ENCODE measurements at regions not wholly inside any gene's neighbourhood (a gene's known extent, or its start where the extent isn't known, plus 50 kb on each side); places are given as distances from the start of the nearest gene placed in this dataset.

DNA sequence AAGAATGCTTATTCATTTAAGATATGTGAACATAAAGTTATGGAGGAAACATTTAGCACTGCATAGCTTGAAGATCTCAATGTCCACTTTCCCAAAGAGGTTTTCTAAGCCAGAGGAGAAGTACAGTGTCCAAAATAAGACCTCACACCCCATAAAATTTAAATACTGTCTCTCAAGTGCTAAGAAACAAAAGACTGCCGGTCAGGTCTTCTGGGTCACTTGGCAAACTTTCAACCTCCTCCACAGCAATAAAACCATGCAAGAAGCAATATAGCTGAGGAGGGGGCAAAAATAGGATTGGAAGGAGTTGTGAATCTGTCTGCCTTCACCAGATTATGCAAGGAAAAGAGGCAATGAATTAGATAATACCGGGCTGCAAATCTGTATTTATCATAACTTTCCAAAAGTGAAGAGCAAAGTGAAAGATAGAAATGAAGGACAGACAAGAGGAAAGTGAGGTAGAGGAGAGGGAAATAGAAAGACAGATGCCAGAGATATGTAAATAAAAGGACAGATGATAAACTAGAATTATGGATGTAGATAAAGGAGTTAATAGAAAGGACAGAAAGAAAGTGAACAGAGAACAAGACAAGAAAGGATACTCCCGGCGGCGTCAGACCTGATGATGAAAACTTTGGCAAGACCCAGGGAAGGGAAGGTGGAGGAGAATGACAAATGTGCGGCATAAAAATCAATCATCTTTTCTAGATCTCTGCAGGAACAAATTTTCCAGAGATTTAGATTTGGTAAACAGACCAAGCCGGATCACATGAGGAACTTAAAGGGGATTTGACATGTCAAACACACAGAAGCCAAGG lies 152.7 kb upstream of the FAM241A start:
- no peaks in the 10 kb centered on the region for H3K4me1 Mint-ChIP-seq (ENCODE audit: low read depth)
- H3K4me3 Mint-ChIP-seq (ENCODE audit: low read depth), result no peak overlapping the region
- no peaks in the 10 kb centered on the region for H3K36me3 Mint-ChIP-seq (ENCODE audit: low read depth)
- H3K27ac Mint-ChIP-seq, result no peak overlapping the region
- no peak for DNase-seq (ENCODE audit: low spot score)
- H3K27me3 Mint-ChIP-seq (ENCODE audit: low read depth), result peaks cover 2% of the 10 kb centered on the region
- H3K9me3 Mint-ChIP-seq, result no peaks in the 10 kb centered on the region
- intact Hi-C loops (cut with micrococcal nuclease), result no loop called here

DNA sequence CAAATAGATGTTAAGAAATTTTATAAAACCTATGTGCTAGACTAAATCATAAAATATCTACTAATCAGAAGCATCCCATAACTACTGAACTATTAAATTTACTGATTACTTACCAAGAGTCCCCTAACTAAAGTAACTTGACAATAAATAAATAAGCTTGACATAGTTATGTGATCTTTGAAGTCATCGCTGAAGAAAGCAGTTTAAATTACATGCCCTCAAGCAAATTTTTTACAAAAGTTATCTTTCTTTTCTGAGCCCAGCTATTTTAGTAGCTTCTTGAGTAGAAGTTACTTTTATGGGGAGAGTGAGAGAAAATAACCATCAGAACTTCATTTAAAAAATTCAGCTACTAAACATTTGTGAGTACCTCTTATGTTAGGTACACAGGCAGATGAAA lies 150.9 kb upstream of the FAM241A start:
- DNase-seq (ENCODE audit: low spot score), result no peak
- H3K9me3 Mint-ChIP-seq, result no peaks in the 10 kb centered on the region
- H3K27me3 Mint-ChIP-seq (ENCODE audit: low read depth), result peaks cover 2% of the 10 kb centered on the region
- no peak overlapping the region for H3K4me3 Mint-ChIP-seq (ENCODE audit: low read depth)
- H3K27ac Mint-ChIP-seq, result no peak overlapping the region
- intact Hi-C loops (cut with micrococcal nuclease), result no loop called here
- no peaks in the 10 kb centered on the region for H3K4me1 Mint-ChIP-seq (ENCODE audit: low read depth)
- no peaks in the 10 kb centered on the region for H3K36me3 Mint-ChIP-seq (ENCODE audit: low read depth)

GRCh38 chr4:111997785-111998184 lies 147.5 kb upstream of the FAM241A start:
- Mint-ChIP-seq H3K9me3 (no peaks in the 10 kb centered on the region), H3K27ac (no peak overlapping the region), H3K4me1 (ENCODE audit: low read depth) (no peaks in the 10 kb centered on the region), H3K27me3 (ENCODE audit: low read depth) (peaks cover 2% of the 10 kb centered on the region), H3K36me3 (ENCODE audit: low read depth) (no peaks in the 10 kb centered on the region), H3K4me3 (ENCODE audit: low read depth) (no peak overlapping the region)
- intact Hi-C loops (cut with micrococcal nuclease), result no loop called here
- DNase-seq (ENCODE audit: low spot score), result no peak

DNA sequence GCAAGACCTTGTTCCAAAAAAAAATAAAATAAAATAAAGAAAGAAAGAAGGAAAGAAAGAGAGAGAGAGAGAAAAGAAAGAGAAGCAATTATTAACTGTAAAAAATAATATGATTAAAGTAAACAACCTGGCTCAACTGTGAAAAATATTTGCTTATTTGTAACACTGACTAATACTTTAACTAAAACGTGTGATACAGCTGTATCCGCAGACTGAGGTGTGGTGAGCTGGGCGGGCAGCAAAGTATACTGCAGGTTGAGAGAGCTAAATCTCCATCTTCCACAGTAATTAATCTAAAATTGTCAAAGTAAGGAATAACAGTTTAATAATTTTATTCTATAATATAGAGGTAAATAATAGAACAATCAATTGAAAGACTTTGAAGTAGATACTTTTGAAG lies 145.5 kb upstream of the FAM241A start:
- H3K27ac Mint-ChIP-seq, result no peak overlapping the region
- H3K4me3 Mint-ChIP-seq (ENCODE audit: low read depth), result no peak overlapping the region
- no peaks in the 10 kb centered on the region for H3K36me3 Mint-ChIP-seq (ENCODE audit: low read depth)
- no peaks in the 10 kb centered on the region for H3K9me3 Mint-ChIP-seq
- no peaks in the 10 kb centered on the region for H3K4me1 Mint-ChIP-seq (ENCODE audit: low read depth)
- H3K27me3 Mint-ChIP-seq (ENCODE audit: low read depth), result no peaks in the 10 kb centered on the region
- intact Hi-C loops (cut with micrococcal nuclease), result no loop called here
- no peak for DNase-seq (ENCODE audit: low spot score)

DNA sequence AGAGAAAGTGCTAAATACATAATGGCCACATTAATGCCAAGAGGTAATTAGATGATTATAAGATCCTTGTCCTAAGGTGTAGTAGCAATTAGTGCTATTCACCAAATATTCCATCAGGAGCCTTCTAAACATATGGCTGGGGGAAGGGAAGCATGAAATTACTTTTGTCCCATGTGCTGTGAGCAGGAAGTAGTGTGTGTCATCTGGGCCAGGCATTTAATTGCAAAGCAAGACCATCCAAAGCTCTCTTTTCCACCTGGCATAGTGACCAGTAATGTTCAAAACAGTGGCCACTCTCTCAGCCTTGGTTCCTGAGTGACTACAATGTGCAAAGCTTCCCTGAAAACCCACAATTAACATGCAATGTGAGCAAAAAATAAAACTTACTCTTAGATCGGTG lies 144.2 kb upstream of the FAM241A start:
- no peaks in the 10 kb centered on the region for H3K36me3 Mint-ChIP-seq (ENCODE audit: low read depth)
- H3K27me3 Mint-ChIP-seq (ENCODE audit: low read depth), result no peaks in the 10 kb centered on the region
- H3K27ac Mint-ChIP-seq, result no peak overlapping the region
- no peaks in the 10 kb centered on the region for H3K9me3 Mint-ChIP-seq
- intact Hi-C loops (cut with micrococcal nuclease), result no loop called here
- H3K4me3 Mint-ChIP-seq (ENCODE audit: low read depth), result no peak overlapping the region
- H3K4me1 Mint-ChIP-seq (ENCODE audit: low read depth), result no peaks in the 10 kb centered on the region
- DNase-seq (ENCODE audit: low spot score), result no peak

GRCh38 chr4:112002248-112002661 lies 143.0 kb upstream of the FAM241A start:
- H3K4me1 Mint-ChIP-seq (ENCODE audit: low read depth), result no peaks in the 10 kb centered on the region
- no peak overlapping the region for H3K27ac Mint-ChIP-seq
- no peaks in the 10 kb centered on the region for H3K27me3 Mint-ChIP-seq (ENCODE audit: low read depth)
- no peak for DNase-seq (ENCODE audit: low spot score)
- intact Hi-C loops (cut with micrococcal nuclease), result no loop called here
- no peaks in the 10 kb centered on the region for H3K9me3 Mint-ChIP-seq
- H3K4me3 Mint-ChIP-seq (ENCODE audit: low read depth), result no peak overlapping the region
- H3K36me3 Mint-ChIP-seq (ENCODE audit: low read depth), result no peaks in the 10 kb centered on the region

DNA sequence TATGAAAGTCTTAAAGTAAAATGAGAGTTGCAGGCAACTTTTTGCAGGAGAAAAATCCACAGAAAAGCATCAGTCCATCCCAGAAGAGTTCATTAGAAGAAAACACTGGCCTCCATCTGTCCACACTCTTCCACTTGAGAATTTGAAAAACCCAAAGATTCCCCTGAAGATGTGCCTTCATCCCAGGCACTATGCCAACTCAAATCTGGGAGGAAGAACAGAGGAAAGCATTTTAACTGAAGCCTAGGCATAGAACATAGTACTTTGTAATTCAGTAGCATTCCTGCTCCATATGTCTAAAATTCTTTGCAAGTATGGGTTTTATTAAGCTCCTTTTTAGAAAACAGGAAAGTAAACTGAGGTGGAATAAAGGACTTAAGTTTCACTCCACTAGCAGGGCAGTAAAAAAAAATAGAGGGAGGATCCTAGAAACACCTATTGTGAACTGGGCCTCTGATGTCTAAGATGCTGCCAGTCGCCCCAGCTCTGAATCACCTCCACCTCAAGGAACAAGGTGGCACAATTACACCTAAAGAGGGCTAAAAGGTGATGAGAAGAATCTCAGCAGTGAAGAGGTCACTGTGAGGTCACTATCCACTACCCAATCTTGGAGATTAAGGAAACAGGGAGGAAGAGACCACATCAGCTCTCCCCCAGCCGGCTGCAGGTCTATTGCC lies 141.9 kb upstream of the FAM241A start:
- Mint-ChIP-seq H3K4me3 (ENCODE audit: low read depth) (no peak overlapping the region), H3K27me3 (ENCODE audit: low read depth) (no peaks in the 10 kb centered on the region), H3K9me3 (no peaks in the 10 kb centered on the region), H3K36me3 (ENCODE audit: low read depth) (no peaks in the 10 kb centered on the region), H3K4me1 (ENCODE audit: low read depth) (no peaks in the 10 kb centered on the region), H3K27ac (no peak overlapping the region)
- intact Hi-C loops (cut with micrococcal nuclease), result no loop called here
- DNase-seq (ENCODE audit: low spot score), result no peak

- Mint-ChIP-seq H3K36me3 (ENCODE audit: low read depth) (no peaks in the 10 kb centered on the region), H3K27ac (no peak overlapping the region), H3K4me1 (ENCODE audit: low read depth) (no peaks in the 10 kb centered on the region), H3K27me3 (ENCODE audit: low read depth) (no peaks in the 10 kb centered on the region), H3K4me3 (ENCODE audit: low read depth) (no peak overlapping the region), H3K9me3 (no peaks in the 10 kb centered on the region)
- intact Hi-C loops (cut with micrococcal nuclease), result no loop called here
- DNase-seq (ENCODE audit: low spot score), result no peak
Measured at GRCh38 chr4:112005027-112005426, 140.2 kb upstream of the FAM241A start.

- intact Hi-C loops (cut with micrococcal nuclease), result no loop called here
- no peak overlapping the region for H3K27ac Mint-ChIP-seq
- no peaks in the 10 kb centered on the region for H3K4me1 Mint-ChIP-seq (ENCODE audit: low read depth)
- H3K27me3 Mint-ChIP-seq (ENCODE audit: low read depth), result no peaks in the 10 kb centered on the region
- DNase-seq (ENCODE audit: low spot score), result no peak
- no peaks in the 10 kb centered on the region for H3K9me3 Mint-ChIP-seq
- H3K4me3 Mint-ChIP-seq (ENCODE audit: low read depth), result no peak overlapping the region
- H3K36me3 Mint-ChIP-seq (ENCODE audit: low read depth), result no peaks in the 10 kb centered on the region
Measured at GRCh38 chr4:112007391-112007790, 137.9 kb upstream of the FAM241A start.

DNA sequence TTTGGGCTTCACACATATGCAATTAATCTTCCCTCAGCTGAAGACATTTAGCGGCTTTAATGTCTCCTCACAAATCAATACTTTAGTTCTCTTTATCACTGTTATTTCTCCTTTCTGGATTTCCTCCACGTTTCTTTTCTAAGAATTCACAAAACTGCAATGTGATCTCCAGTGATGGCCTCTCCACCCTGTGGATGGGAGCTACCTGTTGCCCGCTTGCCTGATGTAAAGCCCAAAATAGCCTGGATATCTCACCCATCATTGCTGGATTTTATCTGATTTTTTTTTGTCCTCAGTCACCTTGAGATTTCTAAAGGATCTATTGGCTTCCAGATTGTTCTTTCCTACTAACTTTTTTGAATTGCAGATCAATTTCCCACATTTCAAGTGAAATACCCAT lies 129.3 kb upstream of the FAM241A start:
- H3K9me3 Mint-ChIP-seq, result no peaks in the 10 kb centered on the region
- no peaks in the 10 kb centered on the region for H3K4me1 Mint-ChIP-seq (ENCODE audit: low read depth)
- DNase-seq (ENCODE audit: low spot score), result no peak
- H3K36me3 Mint-ChIP-seq (ENCODE audit: low read depth), result no peaks in the 10 kb centered on the region
- H3K27ac Mint-ChIP-seq, result no peak overlapping the region
- no peak overlapping the region for H3K4me3 Mint-ChIP-seq (ENCODE audit: low read depth)
- peaks cover 4% of the 10 kb centered on the region for H3K27me3 Mint-ChIP-seq (ENCODE audit: low read depth)
- intact Hi-C loops (cut with micrococcal nuclease), result no loop called here

- H3K4me3 Mint-ChIP-seq (ENCODE audit: low read depth), result no peak overlapping the region
- intact Hi-C loops (cut with micrococcal nuclease), result no loop called here
- peaks cover 2% of the 10 kb centered on the region for H3K27me3 Mint-ChIP-seq (ENCODE audit: low read depth)
- no peaks in the 10 kb centered on the region for H3K4me1 Mint-ChIP-seq (ENCODE audit: low read depth)
- H3K9me3 Mint-ChIP-seq, result no peaks in the 10 kb centered on the region
- H3K27ac Mint-ChIP-seq, result no peak overlapping the region
- no peaks in the 10 kb centered on the region for H3K36me3 Mint-ChIP-seq (ENCODE audit: low read depth)
- DNase-seq (ENCODE audit: low spot score), result no peak
Measured at GRCh38 chr4:112023402-112023950, 121.8 kb upstream of the FAM241A start.

DNA sequence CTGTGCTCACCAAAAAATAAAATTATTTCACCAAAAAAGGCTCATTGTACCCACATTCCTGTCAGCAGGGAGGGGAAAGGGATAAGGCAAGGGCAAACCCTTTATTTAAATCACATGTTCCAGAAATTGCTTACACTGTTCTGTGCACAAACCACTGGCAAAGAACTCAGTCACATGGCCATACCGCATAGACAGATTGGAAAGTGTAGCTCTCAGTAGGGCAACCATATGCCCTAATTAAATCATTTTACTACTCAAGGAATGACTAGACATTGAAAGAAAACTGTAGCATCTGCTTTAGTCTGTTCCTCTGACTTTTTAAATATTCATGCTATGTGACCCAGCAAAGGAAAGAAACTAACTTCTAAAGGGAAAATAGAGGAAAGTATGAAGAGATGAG lies 119.2 kb upstream of the FAM241A start:
- Mint-ChIP-seq H3K9me3 (no peaks in the 10 kb centered on the region), H3K27ac (no peak overlapping the region), H3K27me3 (ENCODE audit: low read depth) (peaks cover 5% of the 10 kb centered on the region), H3K36me3 (ENCODE audit: low read depth) (no peaks in the 10 kb centered on the region), H3K4me3 (ENCODE audit: low read depth) (no peak overlapping the region), H3K4me1 (ENCODE audit: low read depth) (no peaks in the 10 kb centered on the region)
- intact Hi-C loops (cut with micrococcal nuclease), result no loop called here
- no peak for DNase-seq (ENCODE audit: low spot score)

DNA sequence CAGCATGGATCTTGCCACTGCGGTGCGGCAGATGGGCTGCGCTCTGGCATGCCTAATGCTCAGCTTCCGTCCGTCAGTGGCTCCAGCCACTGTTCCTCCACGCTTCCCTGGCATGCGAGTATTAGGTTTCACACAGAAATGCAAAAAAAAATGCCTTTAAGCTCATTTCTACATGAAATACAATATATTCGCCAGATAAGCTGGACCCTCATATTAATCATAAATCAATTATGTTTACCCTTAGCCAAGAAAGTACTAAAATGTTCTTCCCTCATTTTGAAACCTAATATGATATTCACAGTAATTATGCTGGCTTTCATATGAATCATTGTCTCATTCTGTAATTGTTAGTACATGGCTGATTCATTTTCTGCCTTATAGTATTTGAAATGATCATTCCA lies 115.5 kb upstream of the FAM241A start:
- Mint-ChIP-seq H3K36me3 (ENCODE audit: low read depth) (no peaks in the 10 kb centered on the region), H3K4me3 (ENCODE audit: low read depth) (no peak overlapping the region), H3K27me3 (ENCODE audit: low read depth) (peaks cover 15% of the 10 kb centered on the region), H3K4me1 (ENCODE audit: low read depth) (no peaks in the 10 kb centered on the region), H3K9me3 (no peaks in the 10 kb centered on the region), H3K27ac (no peak overlapping the region)
- intact Hi-C loops (cut with micrococcal nuclease), result loop anchor here (2.0 kb wide), 1 partner anchor 387 kb away; no protein-coding TSS in a partner anchor
- no peak for DNase-seq (ENCODE audit: low spot score)

Data from activated T-helper 2 cell treated with anti-CD3 and anti-CD28 coated beads, Interferon-gamma antibody, Interleukin-2, Interleukin-4, amounts not matched to agents 10 μg/mL and 5 μg/mL and 100 μg/mL, durations not matched to agents 14 hours and 24 hours and 36 hours (primary cell).